Suprapubic skin (tissue), 4 donors: ENCODE measurements at regions not wholly inside any gene's neighbourhood (a gene's known extent, or its start where the extent isn't known, plus 50 kb on each side); places are given as distances from the start of the nearest gene placed in this dataset.

ENCODE experiments used
- DNase-seq, 2 donors: peaks; one replicate each; pipeline ENCODE4 v3.0.0-alpha.2; 2019; ENCODE audit warnings: low spot score in 2 of 2
- H3K27ac ChIP-seq: fragments of 200-600 bp; sonication (generic); one replicate; pipeline ENCODE4 v1.5.1; 2019
- H3K27me3 ChIP-seq: fragments of 200-600 bp; sonication (generic); one replicate; pipeline ENCODE4 v1.5.1; 2019
- H3K36me3 ChIP-seq: fragments of 200-600 bp; sonication (generic); one replicate; pipeline ENCODE4 v1.5.1; 2019
- H3K4me1 ChIP-seq: fragments of 200-600 bp; sonication (generic); one replicate; pipeline ENCODE4 v1.5.1; 2019
- H3K4me3 ChIP-seq: fragments of 200-600 bp; sonication (generic); one replicate; pipeline ENCODE4 v1.5.1; 2019; ENCODE audit warnings: mild to moderate bottlenecking
- H3K9me3 ChIP-seq: fragments of 200-600 bp; sonication (generic); one replicate; pipeline ENCODE4 v1.5.1; 2019
- CTCF ChIP-seq, 2 donors: fragments of 200-600 bp in 1 of 2; fragments of 450-650 bp in 1 of 2; sonication (generic) in 1 of 2; IDR thresholded peaks; one replicate each; pipeline ENCODE4 v1.5.1; 2016 to 2019; ENCODE audit warnings: antibody characterized with exemption in 2 of 2, mild to moderate bottlenecking in 1 of 2, moderate library complexity in 1 of 2
- EP300 ChIP-seq: sonication (generic); formaldehyde crosslinking; IDR thresholded peaks from one replicate; pipeline ENCODE4 v1.6.1; 2017; ENCODE audit warnings: antibody characterized with exemption
- POLR2A ChIP-seq, 2 donors: fragments of 450-650 bp; IDR thresholded peaks; one replicate each; pipeline ENCODE4 v1.6.1; 2017; ENCODE audit warnings: antibody characterized with exemption in 2 of 2, mild to moderate bottlenecking in 2 of 2, moderate library complexity in 2 of 2
- POLR2AphosphoS5 ChIP-seq, 3 donors: sonication (generic); formaldehyde crosslinking; IDR thresholded peaks; one replicate each; pipeline ENCODE4 v1.6.1; 2017; ENCODE audit warnings: antibody characterized with exemption in 3 of 3
- WGBS: methylation state at CpG from one replicate; pipeline ENCODE4 v1.1.5; 2018; 5-methylcytosine and 5-hydroxymethylcytosine counted together

DNA sequence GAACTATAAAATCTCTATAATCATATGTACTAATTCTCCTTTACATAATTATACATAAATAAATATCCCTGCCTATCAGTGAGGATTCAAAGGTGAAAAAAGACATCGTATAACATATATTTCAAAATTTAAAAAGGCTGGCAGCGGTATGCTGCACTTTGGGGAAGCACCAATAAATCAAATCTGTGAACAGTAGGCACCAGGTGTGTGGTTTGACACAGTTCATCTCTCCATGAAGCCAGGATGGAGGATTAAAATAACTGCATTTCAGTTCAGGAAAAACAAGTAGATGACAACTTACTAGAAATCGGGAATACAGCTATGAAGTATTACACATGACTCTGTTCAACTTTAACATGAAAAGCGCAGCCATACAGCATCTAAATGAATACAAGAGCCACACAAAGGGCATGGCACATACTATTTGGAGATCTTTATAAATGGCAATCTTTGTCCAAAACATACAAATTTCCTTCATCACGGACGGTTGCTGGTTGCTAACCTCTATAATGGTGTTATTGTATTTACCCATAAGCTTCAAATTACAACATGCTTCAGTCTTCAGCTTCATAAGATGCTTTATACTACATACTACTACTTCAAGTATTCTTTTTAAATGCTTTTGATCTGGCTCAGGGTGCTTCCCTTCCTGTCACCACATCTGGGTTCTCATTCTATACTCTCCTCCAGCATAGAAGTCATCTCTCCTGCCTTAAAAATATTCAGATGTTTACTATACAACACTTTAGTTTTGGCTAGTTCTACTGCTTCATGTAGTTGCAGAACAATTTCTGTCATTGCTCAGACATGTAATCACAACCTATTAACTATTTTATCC lies 128.7 kb downstream of the KLF12 start:
- no peak overlapping the region for H3K27ac ChIP-seq
- 55% methylated on average over 6 of the region's 6 CpGs for WGBS
- no peak overlapping the region for H3K4me3 ChIP-seq
- no peak for DNase-seq
- H3K27me3 ChIP-seq: no peaks in the 10 kb centered on the region
- TF ChIP-seq EP300 (no peak), POLR2A (IDR thresholded peaks at IDR 0.05) (no peak), CTCF (IDR thresholded peaks at IDR 0.05) (no peak), POLR2AphosphoS5 (IDR thresholded peaks at IDR 0.05) (no peak)
- no peaks in the 10 kb centered on the region for H3K36me3 ChIP-seq
- no peaks in the 10 kb centered on the region for H3K9me3 ChIP-seq
- peaks cover 3% of the 10 kb centered on the region for H3K4me1 ChIP-seq

- Histone ChIP-seq H3K4me1 (peaks cover 3% of the 10 kb centered on the region), H3K36me3 (no peaks in the 10 kb centered on the region), H3K4me3 (no peak overlapping the region), H3K27me3 (no peaks in the 10 kb centered on the region), H3K27ac (no peak overlapping the region), H3K9me3 (no peaks in the 10 kb centered on the region)
- 90% methylated on average over 2 of the region's 2 CpGs for WGBS
- no peak for TF ChIP-seq POLR2A (IDR thresholded peaks at IDR 0.05)
- no peak for TF ChIP-seq EP300
- no peak for TF ChIP-seq POLR2AphosphoS5 (IDR thresholded peaks at IDR 0.05)
- TF ChIP-seq CTCF (IDR thresholded peaks at IDR 0.05): no peak
- no peak for DNase-seq
Observed at GRCh38 chr13:74004109-74004508, 130.1 kb downstream of the KLF12 start.

DNA sequence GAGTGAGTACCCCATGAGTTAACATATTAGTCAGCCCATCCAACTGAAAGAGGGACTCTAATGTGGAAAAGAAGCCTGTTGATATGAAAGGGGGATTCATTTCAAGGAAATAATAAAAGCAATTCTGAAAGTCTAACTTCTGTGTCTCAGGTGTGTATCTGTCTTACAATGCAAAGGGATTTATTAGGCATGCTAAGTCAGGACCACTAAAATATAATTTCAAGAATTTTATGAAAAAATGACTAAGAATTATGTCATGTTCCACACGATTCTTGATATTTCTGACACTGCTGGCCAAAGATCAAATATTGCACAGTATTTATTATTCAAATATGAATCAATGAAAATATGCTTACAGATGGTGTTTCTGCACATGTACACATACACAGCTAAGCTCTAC lies 130.8 kb downstream of the KLF12 start:
- H3K9me3 ChIP-seq: no peaks in the 10 kb centered on the region
- no peak for TF ChIP-seq POLR2A (IDR thresholded peaks at IDR 0.05)
- no peak for TF ChIP-seq EP300
- no peak for TF ChIP-seq CTCF (IDR thresholded peaks at IDR 0.05)
- TF ChIP-seq POLR2AphosphoS5 (IDR thresholded peaks at IDR 0.05): no peak
- H3K36me3 ChIP-seq: no peaks in the 10 kb centered on the region
- no peak overlapping the region for H3K27ac ChIP-seq
- DNase-seq: no peak
- WGBS: 53% methylated on average over 1 of the region's 1 CpG
- H3K27me3 ChIP-seq: no peaks in the 10 kb centered on the region
- no peak overlapping the region for H3K4me3 ChIP-seq
- peaks cover 3% of the 10 kb centered on the region for H3K4me1 ChIP-seq

- no peaks in the 10 kb centered on the region for H3K27me3 ChIP-seq
- H3K4me1 ChIP-seq: peaks cover 7% of the 10 kb centered on the region
- DNase-seq: no peak
- no peak overlapping the region for H3K4me3 ChIP-seq
- no peaks in the 10 kb centered on the region for H3K36me3 ChIP-seq
- H3K27ac ChIP-seq: no peak overlapping the region
- H3K9me3 ChIP-seq: no peaks in the 10 kb centered on the region
- WGBS: 48% methylated on average over 1 of the region's 1 CpG
- TF ChIP-seq POLR2AphosphoS5 (IDR thresholded peaks at IDR 0.05): no peak
- no peak for TF ChIP-seq CTCF (IDR thresholded peaks at IDR 0.05)
- TF ChIP-seq POLR2A (IDR thresholded peaks at IDR 0.05): no peak
Observed at GRCh38 chr13:74000876-74001275, 133.3 kb downstream of the KLF12 start.

DNA sequence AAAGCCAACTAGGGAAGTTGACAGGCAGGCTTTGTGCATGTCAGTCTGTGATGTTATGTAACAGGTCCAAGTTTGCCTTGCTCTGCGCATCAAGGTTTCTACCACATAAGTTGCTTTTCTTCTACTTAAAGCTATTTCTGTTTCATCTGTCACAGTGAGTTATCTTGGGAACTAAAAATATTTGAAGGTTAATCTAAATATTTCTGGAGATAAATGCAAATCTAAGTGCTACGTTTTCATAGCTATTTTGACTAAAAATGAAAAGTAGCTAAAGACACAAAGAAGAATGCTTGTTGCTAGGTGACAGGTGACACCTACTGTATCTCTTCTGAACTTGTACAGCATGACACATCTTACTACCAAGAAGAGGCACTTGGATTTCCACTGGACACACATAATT lies 135.6 kb downstream of the KLF12 start:
- no peak for TF ChIP-seq EP300
- no peak for TF ChIP-seq CTCF (IDR thresholded peaks at IDR 0.05)
- no peak for TF ChIP-seq POLR2A (IDR thresholded peaks at IDR 0.05)
- no peak for TF ChIP-seq POLR2AphosphoS5 (IDR thresholded peaks at IDR 0.05)
- Histone ChIP-seq H3K4me1 (peaks cover 14% of the 10 kb centered on the region), H3K27me3 (no peaks in the 10 kb centered on the region), H3K36me3 (no peaks in the 10 kb centered on the region), H3K27ac (no peak overlapping the region), H3K4me3 (no peak overlapping the region), H3K9me3 (no peaks in the 10 kb centered on the region)
- WGBS: 90% methylated on average over 2 of the region's 2 CpGs
- DNase-seq: no peak
